Spleen (tissue), 11 donors: ENCODE measurements at regions not wholly inside any gene's neighbourhood (a gene's known extent, or its start where the extent isn't known, plus 50 kb on each side); places are given as distances from the start of the nearest gene placed in this dataset.

Experiments
- DNase-seq: peaks from one replicate; pipeline ENCODE4 v3.0.0-alpha.2; 2020
- H3K27ac ChIP-seq, 8 donors: fragments of 200-600 bp; sonication (generic) in 7 of 8; 1 replicate in 4 of 8; 2 replicates in 4 of 8; pipeline versions ENCODE4 v1.5.0 to v1.8.0; 2016 to 2021; ENCODE audit warnings: inconsistent platforms in 4 of 8, mild to moderate bottlenecking in 4 of 8, moderate library complexity in 1 of 8
- H3K27me3 ChIP-seq, 7 donors: fragments of 200-600 bp; sonication (generic) in 6 of 7; replicated peaks in 1 of 7; 1 replicate in 4 of 7; 2 replicates in 3 of 7; pipeline versions ENCODE4 v1.5.0 to v1.8.0; 2016 to 2021; ENCODE audit warnings: inconsistent platforms in 3 of 7, mild to moderate bottlenecking in 1 of 7
- H3K36me3 ChIP-seq, 6 donors: fragments of 200-600 bp; sonication (generic) in 5 of 6; 1 replicate in 4 of 6; 2 replicates in 2 of 6; pipeline versions ENCODE4 v1.5.0 to v1.8.0; 2016 to 2021; ENCODE audit warnings: inconsistent platforms in 2 of 6
- H3K4me1 ChIP-seq, 6 donors: fragments of 200-600 bp; sonication (generic) in 5 of 6; 1 replicate in 3 of 6; 2 replicates in 3 of 6; pipeline versions ENCODE4 v1.5.0 to v1.8.0; 2016 to 2021; ENCODE audit warnings: inconsistent platforms in 3 of 6
- H3K4me3 ChIP-seq, 8 donors: fragments of 200-600 bp; sonication (generic) in 7 of 8; 1 replicate in 4 of 8; 2 replicates in 4 of 8; pipeline versions ENCODE4 v1.5.0 to v1.8.0; 2016 to 2021; ENCODE audit warnings: inconsistent platforms in 4 of 8, mild to moderate bottlenecking in 4 of 8, moderate library complexity in 2 of 8
- H3K9me3 ChIP-seq, 8 donors: fragments of 200-600 bp; sonication (generic) in 7 of 8; 1 replicate in 4 of 8; 2 replicates in 4 of 8; pipeline versions ENCODE4 v1.5.0 to v1.8.0; 2016 to 2021; ENCODE audit warnings: inconsistent platforms in 4 of 8
- CTCF ChIP-seq, 11 experiments: fragments of 200-600 bp in 7 of 11; fragments of 450-650 bp in 4 of 11; sonication (generic) in 4 of 11; IDR thresholded peaks in 8 of 11; conservative IDR thresholded peaks in 3 of 11; 1 replicate in 7 of 11; 2 replicates in 4 of 11; pipeline versions ENCODE4 v1.4.0 to v1.8.0; 2016 to 2021; ENCODE audit warnings: antibody characterized with exemption in 11 of 11, inconsistent platforms in 4 of 11, mild to moderate bottlenecking in 1 of 11
- POLR2A ChIP-seq, 3 donors: fragments of 450-650 bp; IDR thresholded peaks; one replicate each; pipeline ENCODE4 v1.5.1; 2017; ENCODE audit warnings: antibody characterized with exemption in 3 of 3, mild to moderate bottlenecking in 1 of 3
- POLR2AphosphoS5 ChIP-seq, 3 donors: sonication (generic); formaldehyde crosslinking; IDR thresholded peaks; one replicate each; pipeline ENCODE4 v1.5.1; 2017; ENCODE audit warnings: antibody characterized with exemption in 3 of 3
- WGBS, 5 donors: extraction: QIAGEN DNeasy Blood & Tissue Kit in 3 of 5; methylation state at CpG; one replicate each; pipeline versions ENCODE4 v1.1.5 to v1.1.7; 2013 to 2018; 5-methylcytosine and 5-hydroxymethylcytosine counted together
- intact Hi-C: fragments of 100-400 bp; cut with DNase I; formaldehyde crosslinking; loops from one replicate; pipeline ENCODE4 v1.15.0; 2023; ENCODE audit warnings: low total_unique reads
- donor health status: healthy with polysubstance abuse.
- donor health status: DM: no; HTN: no; CAD: no; lungs with moderate emphysema.
- donor health status: DM: no; HTN: no; CAD: no.
- donor health status: Bipolar disorder and iron deficiency.
- donor health status: healthy.
- donor health status: DM: no; HTN: no; CAD: no.
- donor health status: DM: yes; HTN: yes; CAD: no.

- Histone ChIP-seq H3K36me3 (no peaks in the 10 kb centered on the region), H3K4me1 (no peaks in the 10 kb centered on the region), H3K27ac (no peak overlapping the region), H3K9me3 (no peaks in the 10 kb centered on the region), H3K27me3 (no peaks in the 10 kb centered on the region), H3K4me3 (no peak overlapping the region)
- WGBS, 5 donors = 83 to 96% (median 90%) methylated on average over 1 of the region's 1 CpG
- no peak for DNase-seq
- intact Hi-C loops = no loop called here
- no peak for TF ChIP-seq CTCF (IDR thresholded peaks at IDR 0.05 in 8 of 11, conservative IDR thresholded peaks at IDR 0.05 in 3 of 11)
- no peak for TF ChIP-seq POLR2A (IDR thresholded peaks at IDR 0.05)
- TF ChIP-seq POLR2AphosphoS5 (IDR thresholded peaks at IDR 0.05) = no peak
Observed at GRCh38 chr2:225196579-225196978, 154.3 kb upstream of the DOCK10 start.

GRCh38 chr2:225192869-225193268 lies 150.6 kb upstream of the DOCK10 start:
- Histone ChIP-seq H3K36me3 (no peaks in the 10 kb centered on the region), H3K4me1 (no peaks in the 10 kb centered on the region), H3K27ac (no peak overlapping the region), H3K4me3 (no peak overlapping the region), H3K27me3 (peaks cover 0 to 6% (median 0%) of the 10 kb centered on the region in 7 donors), H3K9me3 (no peaks in the 10 kb centered on the region)
- no peak for DNase-seq
- intact Hi-C loops = no loop called here
- 90 to 97% (median 95%) methylated on average over 3 of the region's 3 CpGs for WGBS, 5 donors
- TF ChIP-seq POLR2A (IDR thresholded peaks at IDR 0.05) (no peak), POLR2AphosphoS5 (IDR thresholded peaks at IDR 0.05) (no peak), CTCF (IDR thresholded peaks at IDR 0.05 in 8 of 11, conservative IDR thresholded peaks at IDR 0.05 in 3 of 11) (no peak)

DNA sequence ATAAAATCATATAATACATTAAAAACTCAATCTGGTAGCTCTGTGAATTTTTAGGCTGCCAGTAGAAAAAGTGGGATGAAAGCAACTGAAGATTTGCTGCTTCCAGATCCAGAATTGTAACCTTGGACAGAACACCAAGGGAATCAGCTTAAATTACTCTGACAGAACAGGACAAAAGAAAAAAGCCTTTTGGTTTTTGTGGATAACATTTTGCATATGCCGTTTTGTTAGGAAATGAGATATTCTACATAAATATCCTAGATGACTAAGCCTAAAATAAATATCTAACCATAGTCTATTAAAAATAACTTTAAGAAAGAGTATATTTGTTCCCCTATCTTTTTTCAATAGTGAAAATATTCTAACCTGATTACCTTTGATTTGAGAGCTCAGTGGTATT lies 148.7 kb upstream of the DOCK10 start:
- H3K27me3 ChIP-seq = peaks cover 0 to 6% (median 0%) of the 10 kb centered on the region in 7 donors
- H3K4me1 ChIP-seq = no peaks in the 10 kb centered on the region
- no peaks in the 10 kb centered on the region for H3K9me3 ChIP-seq
- no peak overlapping the region for H3K4me3 ChIP-seq
- 49 to 93% (median 71%) methylated on average over 1 of the region's 1 CpG for WGBS, 5 donors
- no peak for DNase-seq
- no peaks in the 10 kb centered on the region for H3K36me3 ChIP-seq
- intact Hi-C loops = no loop called here
- H3K27ac ChIP-seq = no peak overlapping the region
- TF ChIP-seq POLR2AphosphoS5 (IDR thresholded peaks at IDR 0.05) (no peak), POLR2A (IDR thresholded peaks at IDR 0.05) (no peak), CTCF (IDR thresholded peaks at IDR 0.05 in 8 of 11, conservative IDR thresholded peaks at IDR 0.05 in 3 of 11) (no peak)

- DNase-seq = no peak
- intact Hi-C loops = no loop called here
- Histone ChIP-seq H3K27me3 (peaks cover 0 to 6% (median 0%) of the 10 kb centered on the region in 7 donors), H3K4me3 (no peak overlapping the region), H3K27ac (no peak overlapping the region), H3K36me3 (no peaks in the 10 kb centered on the region), H3K4me1 (no peaks in the 10 kb centered on the region), H3K9me3 (no peaks in the 10 kb centered on the region)
- TF ChIP-seq POLR2A (IDR thresholded peaks at IDR 0.05) (no peak), POLR2AphosphoS5 (IDR thresholded peaks at IDR 0.05) (no peak), CTCF (IDR thresholded peaks at IDR 0.05 in 8 of 11, conservative IDR thresholded peaks at IDR 0.05 in 3 of 11) (no peak)
- 55 to 87% (median 78%) methylated on average over 2 of the region's 2 CpGs for WGBS, 5 donors
Observed at GRCh38 chr2:225184948-225185347, 142.7 kb upstream of the DOCK10 start.
